K562 (cell line): ENCODE measurements at regions not wholly inside any gene's neighbourhood (a gene's known extent, or its start where the extent isn't known, plus 50 kb on each side); places are given as distances from the start of the nearest gene placed in this dataset.

Experiments used
- ASH1L ChIP-seq: fragments of 450-650 bp; IDR thresholded peaks from 2 replicates; pipeline ENCODE4 v1.6.1; 2018; ENCODE audit warnings: borderline replicate concordance, mild to moderate bottlenecking, low read depth; ENCODE audit not compliant: partially characterized antibody
- CBFA2T2 ChIP-seq: fragments of 450-650 bp; conservative IDR thresholded peaks from 2 replicates; pipeline ENCODE4 v1.6.1; 2017; ENCODE audit warnings: mild to moderate bottlenecking
- DNMT1 ChIP-seq: fragments of 450-650 bp; IDR thresholded peaks from 2 replicates; pipeline ENCODE4 v1.6.1; 2016; ENCODE audit warnings: antibody characterized with exemption, mild to moderate bottlenecking
- FOSL1 ChIP-seq: fragments of 200-800 bp; sonication (Bioruptor generic); conservative IDR thresholded peaks from 2 replicates; pipeline ENCODE4 v1.6.1; 2016; ENCODE audit warnings: missing genetic modification characterization, missing compliant biosample characterization
- HOXB6 ChIP-seq: fragments of 250-450 bp; sonication (Bioruptor Pico); IDR thresholded peaks from 2 replicates; pipeline ENCODE4 v1.5.1; 2022; ENCODE audit warnings: mild to moderate bottlenecking, borderline replicate concordance
- JUN ChIP-seq, 2 experiments: sonication (generic) in 1 of 2; formaldehyde crosslinking in 1 of 2; IDR thresholded peaks; 2 replicates each; pipeline versions ENCODE4 v1.6.1 to v1.8.0; 2012 to 2022; ENCODE audit warnings: borderline replicate concordance in 2 of 2, mild to moderate bottlenecking in 2 of 2, improper control_type of control experiment in 1 of 2, low read depth in 1 of 2, low read length in 1 of 2, missing genetic modification reagents in 1 of 2
- MCM2 ChIP-seq: fragments of 450-650 bp; IDR thresholded peaks from 2 replicates; pipeline ENCODE4 v1.6.1; 2017; ENCODE audit warnings: low read depth, mild to moderate bottlenecking
- NCOA2 ChIP-seq, 2 experiments: fragments of 450-650 bp; IDR thresholded peaks; 2 replicates each; pipeline ENCODE4 v1.6.1; 2018; ENCODE audit warnings: mild to moderate bottlenecking in 2 of 2, moderate library complexity in 1 of 2; ENCODE audit not compliant: partially characterized antibody in 2 of 2
- NR3C1 ChIP-seq: sonication (generic); formaldehyde crosslinking; IDR thresholded peaks from 2 replicates; pipeline ENCODE4 v1.8.1; 2022; ENCODE audit warnings: missing genetic modification reagents
- PTTG1 ChIP-seq: fragments of 450-650 bp; IDR thresholded peaks from 2 replicates; pipeline ENCODE4 v1.6.1; 2016; ENCODE audit warnings: low read depth, mild to moderate bottlenecking, missing genetic modification characterization, missing compliant biosample characterization
- RNF2 ChIP-seq: sonication (generic); IDR thresholded peaks from 2 replicates; pipeline ENCODE4 v1.6.1; 2016
- SIN3A ChIP-seq, 2 experiments: fragments of 150-350 bp in 1 of 2; IDR thresholded peaks; 2 replicates each; pipeline ENCODE4 v1.6.1; 2011 to 2016; ENCODE audit warnings: borderline replicate concordance in 2 of 2, low read depth in 2 of 2, low read length in 2 of 2, mild to moderate bottlenecking in 2 of 2, moderate library complexity in 2 of 2; ENCODE audit not compliant: control insufficient read depth in 1 of 2
- TRIM24 ChIP-seq, 2 experiments: fragments of 450-650 bp; IDR thresholded peaks; 2 replicates each; pipeline ENCODE4 v1.6.1; 2016
- ZNF12 ChIP-seq: sonication (generic); formaldehyde crosslinking; IDR thresholded peaks from 2 replicates; pipeline ENCODE4 v1.4.0; 2020; ENCODE audit warnings: mild to moderate bottlenecking, missing genetic modification reagents
- ZNF217 ChIP-seq: sonication (generic); formaldehyde crosslinking; IDR thresholded peaks from 2 replicates; pipeline ENCODE4 v1.8.0; 2022; ENCODE audit warnings: mild to moderate bottlenecking, missing genetic modification reagents
- TF ChIP-seq, protein P1 (sequence below): fragments of 450-650 bp; IDR thresholded peaks from 2 replicates; pipeline ENCODE4 v1.7.1; 2018; ENCODE audit warnings: mild to moderate bottlenecking, low read depth; ENCODE audit not compliant: partially characterized antibody
- TF ChIP-seq, protein P2 (sequence below): sonication (generic); formaldehyde crosslinking; IDR thresholded peaks from 2 replicates; pipeline ENCODE4 v1.8.0; 2022; ENCODE audit warnings: mild to moderate bottlenecking, missing genetic modification reagents
- TF ChIP-seq, protein P3 (sequence below): fragments of 250-450 bp; sonication (Bioruptor Pico); IDR thresholded peaks from 2 replicates; pipeline ENCODE4 v1.5.0; 2021
- TF ChIP-seq, protein P4 (sequence below): fragments of 250-450 bp; sonication (Bioruptor Pico); IDR thresholded peaks from 2 replicates; pipeline ENCODE4 v1.9.0; 2021; ENCODE audit warnings: mild to moderate bottlenecking, inconsistent platforms

DNA sequence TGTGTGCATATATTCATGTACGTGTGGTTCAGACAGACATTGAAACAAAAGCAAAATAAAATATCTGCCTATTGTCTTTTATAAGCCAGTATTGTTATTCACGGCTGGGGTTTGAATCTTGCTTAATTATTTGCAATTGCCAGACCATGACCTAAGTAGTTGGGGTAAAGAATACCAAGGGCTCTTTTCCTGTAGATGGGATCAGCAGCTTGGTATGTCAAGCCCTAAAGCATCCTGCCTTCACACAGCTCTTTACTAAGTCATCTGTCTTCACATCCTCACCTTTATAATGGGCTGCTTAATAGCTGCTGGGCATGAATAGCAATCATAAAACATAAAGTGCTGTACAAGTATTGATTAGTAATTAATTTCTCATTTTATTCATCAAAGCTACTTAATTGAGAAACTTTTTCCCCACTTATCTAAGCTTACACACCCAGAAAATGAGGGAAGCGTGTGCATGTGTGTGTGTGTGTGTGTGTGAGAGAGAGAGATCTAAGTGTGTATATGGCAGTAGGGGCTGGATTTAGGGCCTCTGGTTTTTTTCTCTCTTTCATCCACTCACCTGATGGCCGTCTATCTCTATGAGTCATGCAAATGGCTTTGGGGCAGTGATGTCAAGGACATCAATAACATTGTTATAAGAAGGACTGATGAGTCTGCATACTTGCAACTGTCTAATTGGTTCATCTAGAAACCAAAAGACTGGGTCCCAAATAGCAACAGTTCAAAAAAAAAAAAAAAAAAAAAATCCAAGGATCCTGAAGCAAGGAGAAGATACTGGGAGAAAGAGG lies 244.1 kb upstream of the TNP1 start (continued):
- no peak for TF ChIP-seq DNMT1
- 0 out of 2 replicates have a peak, but pooled peaks have one; percentile 27 for TF ChIP-seq FOSL1 (tag)
- TF ChIP-seq ZNF217 (CRISPR knock-in tag), result no peak
- TF ChIP-seq ZNF12 (CRISPR knock-in tag), result no peak
- TF ChIP-seq, protein P1, sequence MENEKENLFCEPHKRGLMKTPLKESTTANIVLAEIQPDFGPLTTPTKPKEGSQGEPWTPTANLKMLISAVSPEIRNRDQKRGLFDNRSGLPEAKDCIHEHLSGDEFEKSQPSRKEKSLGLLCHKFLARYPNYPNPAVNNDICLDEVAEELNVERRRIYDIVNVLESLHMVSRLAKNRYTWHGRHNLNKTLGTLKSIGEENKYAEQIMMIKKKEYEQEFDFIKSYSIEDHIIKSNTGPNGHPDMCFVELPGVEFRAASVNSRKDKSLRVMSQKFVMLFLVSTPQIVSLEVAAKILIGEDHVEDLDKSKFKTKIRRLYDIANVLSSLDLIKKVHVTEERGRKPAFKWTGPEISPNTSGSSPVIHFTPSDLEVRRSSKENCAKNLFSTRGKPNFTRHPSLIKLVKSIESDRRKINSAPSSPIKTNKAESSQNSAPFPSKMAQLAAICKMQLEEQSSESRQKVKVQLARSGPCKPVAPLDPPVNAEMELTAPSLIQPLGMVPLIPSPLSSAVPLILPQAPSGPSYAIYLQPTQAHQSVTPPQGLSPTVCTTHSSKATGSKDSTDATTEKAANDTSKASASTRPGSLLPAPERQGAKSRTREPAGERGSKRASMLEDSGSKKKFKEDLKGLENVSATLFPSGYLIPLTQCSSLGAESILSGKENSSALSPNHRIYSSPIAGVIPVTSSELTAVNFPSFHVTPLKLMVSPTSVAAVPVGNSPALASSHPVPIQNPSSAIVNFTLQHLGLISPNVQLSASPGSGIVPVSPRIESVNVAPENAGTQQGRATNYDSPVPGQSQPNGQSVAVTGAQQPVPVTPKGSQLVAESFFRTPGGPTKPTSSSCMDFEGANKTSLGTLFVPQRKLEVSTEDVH, result no peak
- no peak for TF ChIP-seq ASH1L
- no peak for TF ChIP-seq MCM2
- no peak for TF ChIP-seq TRIM24 (IDR thresholded peaks at IDR 0.05)
- TF ChIP-seq HOXB6, result no peak
- TF ChIP-seq, protein P2, sequence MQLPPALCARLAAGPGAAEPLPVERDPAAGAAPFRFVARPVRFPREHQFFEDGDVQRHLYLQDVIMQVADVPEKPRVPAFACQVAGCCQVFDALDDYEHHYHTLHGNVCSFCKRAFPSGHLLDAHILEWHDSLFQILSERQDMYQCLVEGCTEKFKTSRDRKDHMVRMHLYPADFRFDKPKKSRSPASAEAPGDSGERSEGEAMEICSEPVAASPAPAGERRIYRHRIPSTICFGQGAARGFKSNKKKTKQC, result no peak
- no peak for TF ChIP-seq NCOA2 (IDR thresholded peaks at IDR 0.05; ENCODE audit: partially characterized antibody in 2 of 2)
- TF ChIP-seq, protein P3, sequence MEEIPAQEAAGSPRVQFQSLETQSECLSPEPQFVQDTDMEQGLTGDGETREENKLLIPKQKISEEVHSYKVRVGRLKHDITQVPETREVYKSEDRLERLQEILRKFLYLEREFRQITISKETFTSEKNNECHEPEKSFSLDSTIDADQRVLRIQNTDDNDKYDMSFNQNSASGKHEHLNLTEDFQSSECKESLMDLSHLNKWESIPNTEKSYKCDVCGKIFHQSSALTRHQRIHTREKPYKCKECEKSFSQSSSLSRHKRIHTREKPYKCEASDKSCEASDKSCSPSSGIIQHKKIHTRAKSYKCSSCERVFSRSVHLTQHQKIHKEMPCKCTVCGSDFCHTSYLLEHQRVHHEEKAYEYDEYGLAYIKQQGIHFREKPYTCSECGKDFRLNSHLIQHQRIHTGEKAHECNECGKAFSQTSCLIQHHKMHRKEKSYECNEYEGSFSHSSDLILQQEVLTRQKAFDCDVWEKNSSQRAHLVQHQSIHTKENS (CRISPR knock-in tag), result no peak
- no peak for TF ChIP-seq JUN (IDR thresholded peaks at IDR 0.05; ENCODE audit: borderline replicate concordance, low read depth, low read length)
- no peak for TF ChIP-seq JUN (CRISPR knock-in tag; IDR thresholded peaks at IDR 0.05; ENCODE audit: borderline replicate concordance)
- no peak for TF ChIP-seq SIN3A (IDR thresholded peaks at IDR 0.05; ENCODE audit: borderline replicate concordance in 2 of 2, control insufficient read depth in 1 of 2, low read depth in 2 of 2, low read length in 2 of 2)
- TF ChIP-seq PTTG1, result no peak
- TF ChIP-seq, protein P4, sequence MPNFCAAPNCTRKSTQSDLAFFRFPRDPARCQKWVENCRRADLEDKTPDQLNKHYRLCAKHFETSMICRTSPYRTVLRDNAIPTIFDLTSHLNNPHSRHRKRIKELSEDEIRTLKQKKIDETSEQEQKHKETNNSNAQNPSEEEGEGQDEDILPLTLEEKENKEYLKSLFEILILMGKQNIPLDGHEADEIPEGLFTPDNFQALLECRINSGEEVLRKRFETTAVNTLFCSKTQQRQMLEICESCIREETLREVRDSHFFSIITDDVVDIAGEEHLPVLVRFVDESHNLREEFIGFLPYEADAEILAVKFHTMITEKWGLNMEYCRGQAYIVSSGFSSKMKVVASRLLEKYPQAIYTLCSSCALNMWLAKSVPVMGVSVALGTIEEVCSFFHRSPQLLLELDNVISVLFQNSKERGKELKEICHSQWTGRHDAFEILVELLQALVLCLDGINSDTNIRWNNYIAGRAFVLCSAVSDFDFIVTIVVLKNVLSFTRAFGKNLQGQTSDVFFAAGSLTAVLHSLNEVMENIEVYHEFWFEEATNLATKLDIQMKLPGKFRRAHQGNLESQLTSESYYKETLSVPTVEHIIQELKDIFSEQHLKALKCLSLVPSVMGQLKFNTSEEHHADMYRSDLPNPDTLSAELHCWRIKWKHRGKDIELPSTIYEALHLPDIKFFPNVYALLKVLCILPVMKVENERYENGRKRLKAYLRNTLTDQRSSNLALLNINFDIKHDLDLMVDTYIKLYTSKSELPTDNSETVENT (CRISPR knock-in tag), result no peak
- TF ChIP-seq CBFA2T2, result no peak
- no peak for TF ChIP-seq NR3C1 (CRISPR knock-in tag)
- no peak for TF ChIP-seq RNF2
- TF ChIP-seq, all 486 proteins: peak for 4
